ENCODE measurements at regions not wholly inside any gene's neighbourhood (a gene's known extent, or its start where the extent isn't known, plus 50 kb on each side); places are given as distances from the start of the nearest gene placed in this dataset.

DNA sequence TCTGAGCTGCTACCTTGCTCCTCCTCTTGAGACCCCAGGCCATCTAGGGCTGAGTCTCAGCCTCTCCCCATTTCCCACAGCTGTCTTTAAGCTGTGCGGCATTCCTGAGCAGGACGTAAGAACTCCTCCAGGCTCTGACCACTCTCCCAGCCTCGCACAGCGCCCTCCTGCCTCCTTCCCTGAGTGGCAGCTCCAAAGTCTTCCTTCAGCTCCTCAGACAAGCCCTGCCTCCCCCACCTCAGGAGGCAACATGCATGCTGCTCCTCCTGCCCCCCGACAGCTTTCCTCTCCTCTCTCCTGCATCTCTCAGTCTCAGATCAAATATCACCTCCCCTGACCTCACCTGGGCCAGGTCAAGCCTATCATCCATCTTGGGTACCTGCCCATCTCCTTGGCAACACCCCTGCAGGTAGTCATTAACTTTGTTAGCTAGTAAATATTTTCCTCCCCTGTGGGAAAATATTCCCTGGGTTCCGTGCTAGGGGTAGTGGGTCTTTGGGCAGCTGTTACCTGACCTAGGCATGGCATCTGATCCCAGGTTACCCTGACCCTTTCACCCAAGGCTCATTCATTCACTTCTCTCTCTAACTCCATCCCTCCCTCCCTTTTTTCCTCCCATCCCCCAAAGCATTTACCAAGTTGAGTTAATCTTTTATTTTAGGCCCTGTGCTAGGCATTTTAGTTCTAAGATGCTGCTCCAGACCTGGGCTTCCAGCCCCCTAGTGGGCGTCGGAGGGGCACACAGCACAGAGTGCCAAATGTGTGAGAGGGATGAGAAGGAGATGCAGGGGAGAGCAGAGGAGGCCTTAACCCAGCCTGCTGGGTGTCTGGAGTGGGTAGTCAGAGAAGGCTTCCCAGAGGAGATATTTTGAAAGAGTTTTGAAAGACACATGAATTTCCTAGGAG lies 419.9 kb downstream of the PTPRU start:
- Histone ChIP-seq H3K4me1 (ENCODE audit: control insufficient read depth, low read depth, low read length) (no peaks in the 10 kb centered on the region), H3K27me3 (ENCODE audit: control insufficient read depth, insufficient read depth, low read length) (no peaks in the 10 kb centered on the region), H3K9me3 (ENCODE audit: control insufficient read depth, low read depth, low read length) (no peaks in the 10 kb centered on the region), H3K27ac (ENCODE audit: low read length) (no peak overlapping the region), H3K9ac (ENCODE audit: low read length) (no peak overlapping the region), H3K36me3 (ENCODE audit: control insufficient read depth, low read depth, low read length) (no peaks in the 10 kb centered on the region), H3K4me3 (ENCODE audit: low read length) (no peak overlapping the region)

- H3K27ac ChIP-seq (ENCODE audit: low read length), result no peak overlapping the region
- no peak overlapping the region for H3K9ac ChIP-seq (ENCODE audit: low read length)
- no peaks in the 10 kb centered on the region for H3K4me1 ChIP-seq (ENCODE audit: control insufficient read depth, low read depth, low read length)
- no peaks in the 10 kb centered on the region for H3K9me3 ChIP-seq (ENCODE audit: control insufficient read depth, low read depth, low read length)
- H3K4me3 ChIP-seq (ENCODE audit: low read length), result no peak overlapping the region
- H3K36me3 ChIP-seq (ENCODE audit: control insufficient read depth, low read depth, low read length), result no peaks in the 10 kb centered on the region
- no peaks in the 10 kb centered on the region for H3K27me3 ChIP-seq (ENCODE audit: control insufficient read depth, insufficient read depth, low read length)
Observed at GRCh38 chr1:29655145-29655544, 418.8 kb downstream of the PTPRU start.

GRCh38 chr1:29653886-29654450 lies 417.6 kb downstream of the PTPRU start:
- Histone ChIP-seq H3K4me1 (ENCODE audit: control insufficient read depth, low read depth, low read length) (no peaks in the 10 kb centered on the region), H3K27me3 (ENCODE audit: control insufficient read depth, insufficient read depth, low read length) (no peaks in the 10 kb centered on the region), H3K9me3 (ENCODE audit: control insufficient read depth, low read depth, low read length) (no peaks in the 10 kb centered on the region), H3K4me3 (ENCODE audit: low read length) (no peak overlapping the region), H3K36me3 (ENCODE audit: control insufficient read depth, low read depth, low read length) (no peaks in the 10 kb centered on the region), H3K27ac (ENCODE audit: low read length) (no peak overlapping the region), H3K9ac (ENCODE audit: low read length) (no peak overlapping the region)

DNA sequence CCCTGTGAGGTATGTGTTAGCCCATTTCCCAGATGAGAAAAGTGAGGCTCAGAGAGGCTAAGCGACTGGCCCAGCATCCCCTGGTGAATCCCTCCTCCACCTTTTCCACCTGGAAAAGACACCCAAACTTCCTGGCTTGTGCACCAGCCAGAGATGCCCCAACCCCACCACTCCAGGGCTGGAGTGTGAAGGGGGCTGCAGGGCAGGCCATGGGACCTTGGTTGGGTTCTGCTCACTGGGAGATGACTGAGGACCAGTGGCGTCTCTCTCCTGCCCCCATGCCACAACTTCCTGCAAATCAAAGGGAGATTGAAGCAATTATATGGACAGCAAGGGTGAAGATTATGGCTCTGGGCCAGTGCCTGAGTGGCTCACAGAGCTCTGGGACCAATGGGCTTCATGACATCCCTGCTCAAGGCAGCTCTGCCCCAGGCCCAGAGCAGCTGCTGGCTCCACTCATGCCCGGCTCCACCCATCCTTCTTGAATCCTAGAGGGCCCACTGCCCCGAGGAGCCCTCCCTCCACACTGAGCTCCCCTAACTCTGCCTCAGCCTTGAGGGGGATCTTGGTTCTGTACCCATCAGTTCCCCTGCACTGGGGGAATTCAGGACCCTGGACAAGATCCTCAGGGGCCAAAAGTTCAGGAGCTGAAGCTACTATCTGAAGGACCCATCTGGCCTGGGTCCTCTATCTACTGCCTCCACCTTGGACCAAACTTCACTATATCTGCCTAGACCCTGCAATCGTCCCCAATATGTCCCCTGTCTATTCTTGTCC lies 416.9 kb downstream of the PTPRU start:
- Histone ChIP-seq H3K9me3 (ENCODE audit: control insufficient read depth, low read depth, low read length) (no peaks in the 10 kb centered on the region), H3K9ac (ENCODE audit: low read length) (no peak overlapping the region), H3K4me1 (ENCODE audit: control insufficient read depth, low read depth, low read length) (no peaks in the 10 kb centered on the region), H3K4me3 (ENCODE audit: low read length) (no peak overlapping the region), H3K27ac (ENCODE audit: low read length) (no peak overlapping the region), H3K27me3 (ENCODE audit: control insufficient read depth, insufficient read depth, low read length) (no peaks in the 10 kb centered on the region), H3K36me3 (ENCODE audit: control insufficient read depth, low read depth, low read length) (no peaks in the 10 kb centered on the region)

- H3K27ac ChIP-seq (ENCODE audit: low read length), result no peak overlapping the region
- no peaks in the 10 kb centered on the region for H3K36me3 ChIP-seq (ENCODE audit: control insufficient read depth, low read depth, low read length)
- H3K4me3 ChIP-seq (ENCODE audit: low read length), result no peak overlapping the region
- no peak overlapping the region for H3K9ac ChIP-seq (ENCODE audit: low read length)
- H3K4me1 ChIP-seq (ENCODE audit: control insufficient read depth, low read depth, low read length), result no peaks in the 10 kb centered on the region
- no peaks in the 10 kb centered on the region for H3K9me3 ChIP-seq (ENCODE audit: control insufficient read depth, low read depth, low read length)
- H3K27me3 ChIP-seq (ENCODE audit: control insufficient read depth, insufficient read depth, low read length), result no peaks in the 10 kb centered on the region
Observed at GRCh38 chr1:29651684-29652665, 415.7 kb downstream of the PTPRU start.

- no peak overlapping the region for H3K9ac ChIP-seq (ENCODE audit: low read length)
- no peaks in the 10 kb centered on the region for H3K36me3 ChIP-seq (ENCODE audit: control insufficient read depth, low read depth, low read length)
- H3K27me3 ChIP-seq (ENCODE audit: control insufficient read depth, insufficient read depth, low read length), result no peaks in the 10 kb centered on the region
- no peak overlapping the region for H3K27ac ChIP-seq (ENCODE audit: low read length)
- no peaks in the 10 kb centered on the region for H3K9me3 ChIP-seq (ENCODE audit: control insufficient read depth, low read depth, low read length)
- no peak overlapping the region for H3K4me3 ChIP-seq (ENCODE audit: low read length)
- no peaks in the 10 kb centered on the region for H3K4me1 ChIP-seq (ENCODE audit: control insufficient read depth, low read depth, low read length)
Observed at GRCh38 chr1:29651246-29651645, 414.9 kb downstream of the PTPRU start.

- H3K4me1 ChIP-seq (ENCODE audit: control insufficient read depth, low read depth, low read length), result no peaks in the 10 kb centered on the region
- no peaks in the 10 kb centered on the region for H3K36me3 ChIP-seq (ENCODE audit: control insufficient read depth, low read depth, low read length)
- H3K27me3 ChIP-seq (ENCODE audit: control insufficient read depth, insufficient read depth, low read length), result no peaks in the 10 kb centered on the region
- H3K4me3 ChIP-seq (ENCODE audit: low read length), result no peak overlapping the region
- H3K9me3 ChIP-seq (ENCODE audit: control insufficient read depth, low read depth, low read length), result no peaks in the 10 kb centered on the region
- no peak overlapping the region for H3K27ac ChIP-seq (ENCODE audit: low read length)
- no peak overlapping the region for H3K9ac ChIP-seq (ENCODE audit: low read length)
Observed at GRCh38 chr1:29650476-29650875, 414.2 kb downstream of the PTPRU start.

GRCh38 chr1:29650041-29650400 lies 413.7 kb downstream of the PTPRU start:
- H3K27me3 ChIP-seq (ENCODE audit: control insufficient read depth, insufficient read depth, low read length), result no peaks in the 10 kb centered on the region
- H3K4me1 ChIP-seq (ENCODE audit: control insufficient read depth, low read depth, low read length), result no peaks in the 10 kb centered on the region
- H3K9ac ChIP-seq (ENCODE audit: low read length), result no peak overlapping the region
- no peak overlapping the region for H3K27ac ChIP-seq (ENCODE audit: low read length)
- no peaks in the 10 kb centered on the region for H3K36me3 ChIP-seq (ENCODE audit: control insufficient read depth, low read depth, low read length)
- H3K9me3 ChIP-seq (ENCODE audit: control insufficient read depth, low read depth, low read length), result no peaks in the 10 kb centered on the region
- no peak overlapping the region for H3K4me3 ChIP-seq (ENCODE audit: low read length)

DNA sequence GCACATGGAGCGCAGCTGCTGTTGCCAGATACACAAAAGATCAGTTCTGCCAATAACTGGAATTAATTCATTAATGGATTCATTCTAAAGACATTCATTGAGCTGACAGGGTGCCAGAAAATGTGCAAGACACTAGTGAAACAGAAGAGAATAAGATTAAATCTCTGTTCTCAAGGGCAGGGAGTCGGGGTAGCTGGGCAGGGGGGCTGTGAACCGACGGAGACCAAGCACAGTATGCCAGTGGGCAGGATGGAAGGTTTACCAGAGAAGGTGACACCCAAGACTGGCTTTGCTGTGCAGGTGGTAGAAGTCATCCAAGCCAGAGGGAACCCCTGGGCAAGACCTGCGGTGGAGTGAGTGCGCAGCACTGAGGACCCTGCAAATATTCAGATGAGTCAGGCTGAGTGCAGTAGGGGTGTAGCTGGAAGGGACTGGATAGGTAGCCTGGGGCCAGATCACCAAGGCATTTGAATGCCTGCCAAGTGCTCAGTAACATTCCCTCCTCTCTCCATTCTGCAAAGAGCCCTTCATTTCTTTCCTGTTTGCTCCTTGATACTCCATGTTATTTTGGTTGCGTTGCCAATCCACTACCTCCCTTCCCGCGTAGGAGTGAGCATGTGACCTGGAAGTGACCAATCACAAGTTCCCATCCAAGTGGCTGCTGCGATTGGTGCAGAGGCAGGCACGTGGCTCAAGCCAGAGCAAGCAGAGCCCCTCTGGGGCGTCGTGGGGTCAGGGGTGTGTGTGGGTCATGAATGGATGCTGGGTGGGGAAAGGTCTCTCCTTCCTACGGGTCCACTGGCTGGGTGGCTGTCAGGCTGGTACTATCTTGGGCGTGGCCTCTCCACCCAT lies 413.1 kb downstream of the PTPRU start:
- Histone ChIP-seq H3K9ac (ENCODE audit: low read length) (no peak overlapping the region), H3K27ac (ENCODE audit: low read length) (no peak overlapping the region), H3K36me3 (ENCODE audit: control insufficient read depth, low read depth, low read length) (no peaks in the 10 kb centered on the region), H3K9me3 (ENCODE audit: control insufficient read depth, low read depth, low read length) (no peaks in the 10 kb centered on the region), H3K4me1 (ENCODE audit: control insufficient read depth, low read depth, low read length) (no peaks in the 10 kb centered on the region), H3K27me3 (ENCODE audit: control insufficient read depth, insufficient read depth, low read length) (no peaks in the 10 kb centered on the region), H3K4me3 (ENCODE audit: low read length) (no peak overlapping the region)

GRCh38 chr1:29648798-29649188 lies 412.5 kb downstream of the PTPRU start:
- H3K9ac ChIP-seq (ENCODE audit: low read length), result no peak overlapping the region
- H3K27ac ChIP-seq (ENCODE audit: low read length), result no peak overlapping the region
- no peaks in the 10 kb centered on the region for H3K9me3 ChIP-seq (ENCODE audit: control insufficient read depth, low read depth, low read length)
- H3K27me3 ChIP-seq (ENCODE audit: control insufficient read depth, insufficient read depth, low read length), result no peaks in the 10 kb centered on the region
- no peaks in the 10 kb centered on the region for H3K4me1 ChIP-seq (ENCODE audit: control insufficient read depth, low read depth, low read length)
- H3K4me3 ChIP-seq (ENCODE audit: low read length), result no peak overlapping the region
- no peaks in the 10 kb centered on the region for H3K36me3 ChIP-seq (ENCODE audit: control insufficient read depth, low read depth, low read length)

Measured in iPS-18a (cell line).